ENCODE measurements at regions not wholly inside any gene's neighbourhood (a gene's known extent, or its start where the extent isn't known, plus 50 kb on each side); places are given as distances from the start of the nearest gene placed in this dataset.

DNA sequence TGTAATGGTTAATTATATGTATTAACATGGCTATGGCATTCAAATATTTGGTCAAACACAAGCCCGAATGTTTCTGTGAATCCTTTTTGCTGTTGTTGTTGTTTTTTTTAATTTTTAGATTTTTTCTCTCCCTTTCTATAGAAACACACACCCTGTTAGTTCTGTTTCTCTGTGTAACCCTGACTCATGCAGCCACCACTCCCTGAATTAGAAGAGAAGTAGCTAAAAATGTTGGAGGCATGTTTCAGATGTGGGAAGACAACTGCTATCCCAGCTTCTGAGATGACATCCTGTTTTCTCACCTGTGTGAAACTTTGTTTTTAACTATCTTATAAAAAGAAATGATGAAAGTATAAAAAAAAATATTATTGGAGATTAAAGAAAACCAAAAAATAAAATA lies 219.6 kb upstream of the RGPD4 start:
- TF ChIP-seq, protein P1, sequence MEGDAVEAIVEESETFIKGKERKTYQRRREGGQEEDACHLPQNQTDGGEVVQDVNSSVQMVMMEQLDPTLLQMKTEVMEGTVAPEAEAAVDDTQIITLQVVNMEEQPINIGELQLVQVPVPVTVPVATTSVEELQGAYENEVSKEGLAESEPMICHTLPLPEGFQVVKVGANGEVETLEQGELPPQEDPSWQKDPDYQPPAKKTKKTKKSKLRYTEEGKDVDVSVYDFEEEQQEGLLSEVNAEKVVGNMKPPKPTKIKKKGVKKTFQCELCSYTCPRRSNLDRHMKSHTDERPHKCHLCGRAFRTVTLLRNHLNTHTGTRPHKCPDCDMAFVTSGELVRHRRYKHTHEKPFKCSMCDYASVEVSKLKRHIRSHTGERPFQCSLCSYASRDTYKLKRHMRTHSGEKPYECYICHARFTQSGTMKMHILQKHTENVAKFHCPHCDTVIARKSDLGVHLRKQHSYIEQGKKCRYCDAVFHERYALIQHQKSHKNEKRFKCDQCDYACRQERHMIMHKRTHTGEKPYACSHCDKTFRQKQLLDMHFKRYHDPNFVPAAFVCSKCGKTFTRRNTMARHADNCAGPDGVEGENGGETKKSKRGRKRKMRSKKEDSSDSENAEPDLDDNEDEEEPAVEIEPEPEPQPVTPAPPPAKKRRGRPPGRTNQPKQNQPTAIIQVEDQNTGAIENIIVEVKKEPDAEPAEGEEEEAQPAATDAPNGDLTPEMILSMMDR (IDR thresholded peaks at IDR 0.05), result no peak
- TF ChIP-seq POLR2A (IDR thresholded peaks at IDR 0.05), result no peak
